Right lobe of liver (tissue), 6 donors: ENCODE measurements at regions not wholly inside any gene's neighbourhood (a gene's known extent, or its start where the extent isn't known, plus 50 kb on each side); places are given as distances from the start of the nearest gene placed in this dataset.

Experiments used
- ATAC-seq, 4 donors: fragments of 200-7000 bp; cut with Tn5 transposase; one replicate each; pipeline ENCODE4 v1.9.1; 2020; ENCODE audit warnings: mild to moderate bottlenecking in 4 of 4, moderate library complexity in 4 of 4
- DNase-seq, 3 donors: peaks; one replicate each; pipeline ENCODE4 v3.0.0-alpha.2; 2020
- H3K27ac ChIP-seq, 3 donors: fragments of 200-600 bp; one replicate each; pipeline ENCODE4 v1.8.0; 2022
- H3K27me3 ChIP-seq, 2 donors: fragments of 200-600 bp; one replicate each; pipeline ENCODE4 v1.8.0; 2022
- H3K36me3 ChIP-seq, 4 donors: fragments of 200-600 bp; sonication (generic) in 1 of 4; one replicate each; pipeline versions ENCODE4 v1.5.1 to v1.8.0; 2017 to 2022; ENCODE audit warnings: control low read depth in 1 of 4
- H3K4me1 ChIP-seq, 4 donors: fragments of 200-600 bp; sonication (generic) in 1 of 4; one replicate each; pipeline versions ENCODE4 v1.5.1 to v1.8.0; 2017 to 2022; ENCODE audit warnings: control low read depth in 1 of 4
- H3K4me3 ChIP-seq, 3 donors: fragments of 200-600 bp; one replicate each; pipeline ENCODE4 v1.8.0; 2022
- H3K9me3 ChIP-seq, 4 donors: fragments of 200-600 bp; sonication (generic) in 1 of 4; one replicate each; pipeline versions ENCODE4 v1.5.1 to v1.8.0; 2017 to 2022; ENCODE audit warnings: control low read depth in 1 of 4
- POLR2A ChIP-seq: fragments of 450-650 bp; IDR thresholded peaks from one replicate; pipeline ENCODE4 v1.6.1; 2017; ENCODE audit warnings: antibody characterized with exemption, mild to moderate bottlenecking
- WGBS: methylation state at CpG from one replicate; pipeline ENCODE4 v1.1.6; 2018; ENCODE audit warnings: low coverage, low lambda C conversion rate; ENCODE audit not compliant: insufficient coverage; ENCODE audit errors: missing lambda C conversion rate; 5-methylcytosine and 5-hydroxymethylcytosine counted together
- intact Hi-C, 2 donors: fragments of 100-400 bp; cut with DNase I; formaldehyde crosslinking; loops; one replicate each; pipeline versions ENCODE4 v1.11.2 to v1.14.1; 2022
- TF ChIP-seq, protein P1 (sequence below), 4 donors: fragments of 200-600 bp in 3 of 4; fragments of 450-650 bp in 1 of 4; IDR thresholded peaks; one replicate each; pipeline versions ENCODE4 v1.5.1 to v1.8.0; 2016 to 2022; ENCODE audit warnings: antibody characterized with exemption in 4 of 4, mild to moderate bottlenecking in 2 of 4
- donor health status: DM: no; HTN: yes; CAD: no.
- donor health status: DM: no; HTN: no; CAD: no.
- donor health status: DM: no; HTN: no; CAD: no.
- donor health status: DM: no; HTN: yes; CAD: no.
- donor health status: DM: no; HTN: yes; CAD: no.

DNA sequence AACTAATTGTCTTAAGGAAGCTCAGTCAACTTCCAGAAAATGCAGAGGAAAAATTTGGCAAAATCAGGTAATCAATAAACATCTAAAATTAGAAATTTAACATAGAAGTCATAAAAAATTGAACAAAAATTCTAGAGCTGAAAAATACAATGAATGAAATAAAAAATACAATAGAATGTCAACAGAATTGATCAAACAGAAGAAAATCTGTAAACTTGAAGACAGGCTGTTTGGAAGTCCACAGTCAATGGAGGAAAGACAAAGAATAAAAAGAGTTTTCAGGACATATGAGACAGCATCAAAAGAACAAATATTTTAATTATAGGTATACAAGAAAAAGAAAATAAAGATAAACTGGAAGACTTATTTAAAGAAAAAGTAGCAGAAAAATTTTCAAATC is 469.0 kb downstream of the RWDD3 start:
- DNase-seq (no peak), ATAC-seq (no peak)
- intact Hi-C loops, result no loop called here
- TF ChIP-seq, protein P1, sequence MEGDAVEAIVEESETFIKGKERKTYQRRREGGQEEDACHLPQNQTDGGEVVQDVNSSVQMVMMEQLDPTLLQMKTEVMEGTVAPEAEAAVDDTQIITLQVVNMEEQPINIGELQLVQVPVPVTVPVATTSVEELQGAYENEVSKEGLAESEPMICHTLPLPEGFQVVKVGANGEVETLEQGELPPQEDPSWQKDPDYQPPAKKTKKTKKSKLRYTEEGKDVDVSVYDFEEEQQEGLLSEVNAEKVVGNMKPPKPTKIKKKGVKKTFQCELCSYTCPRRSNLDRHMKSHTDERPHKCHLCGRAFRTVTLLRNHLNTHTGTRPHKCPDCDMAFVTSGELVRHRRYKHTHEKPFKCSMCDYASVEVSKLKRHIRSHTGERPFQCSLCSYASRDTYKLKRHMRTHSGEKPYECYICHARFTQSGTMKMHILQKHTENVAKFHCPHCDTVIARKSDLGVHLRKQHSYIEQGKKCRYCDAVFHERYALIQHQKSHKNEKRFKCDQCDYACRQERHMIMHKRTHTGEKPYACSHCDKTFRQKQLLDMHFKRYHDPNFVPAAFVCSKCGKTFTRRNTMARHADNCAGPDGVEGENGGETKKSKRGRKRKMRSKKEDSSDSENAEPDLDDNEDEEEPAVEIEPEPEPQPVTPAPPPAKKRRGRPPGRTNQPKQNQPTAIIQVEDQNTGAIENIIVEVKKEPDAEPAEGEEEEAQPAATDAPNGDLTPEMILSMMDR (IDR thresholded peaks at IDR 0.05), result no peak
- TF ChIP-seq POLR2A, result no peak
- no peaks in the 10 kb centered on the region for H3K36me3 ChIP-seq
- H3K4me3 ChIP-seq, result no peak overlapping the region
- no peak overlapping the region for H3K27ac ChIP-seq
- H3K9me3 ChIP-seq, result peaks cover 0 to 3% (median 0%) of the 10 kb centered on the region in 4 donors
- no peaks in the 10 kb centered on the region for H3K4me1 ChIP-seq
- no peaks in the 10 kb centered on the region for H3K27me3 ChIP-seq

DNA sequence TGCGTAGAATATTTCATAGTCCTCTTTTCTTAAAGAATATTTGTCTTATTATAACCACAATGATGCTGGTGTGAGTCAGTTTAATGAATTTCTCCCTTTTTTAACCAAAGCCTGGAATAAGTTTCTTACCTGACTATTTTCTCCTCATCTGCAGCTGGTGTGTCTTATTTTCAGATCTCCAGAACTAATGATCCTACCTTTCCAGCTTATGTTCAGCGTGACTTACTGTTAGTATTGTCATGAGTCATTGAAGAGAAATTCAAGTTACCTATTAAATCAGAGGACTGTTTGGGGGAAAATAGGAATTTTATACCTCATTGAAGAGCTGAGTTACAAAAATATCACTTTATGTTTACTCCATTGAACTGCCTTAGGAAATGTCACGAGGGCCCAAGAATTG is 482.1 kb downstream of the RWDD3 start:
- intact Hi-C loops, result no loop called here
- ATAC-seq (no peak), DNase-seq (no peak)
- Histone ChIP-seq H3K4me3 (no peak overlapping the region), H3K27me3 (no peaks in the 10 kb centered on the region), H3K4me1 (no peaks in the 10 kb centered on the region), H3K36me3 (no peaks in the 10 kb centered on the region), H3K27ac (no peak overlapping the region), H3K9me3 (no peaks in the 10 kb centered on the region)
- no peak for TF ChIP-seq POLR2A
- TF ChIP-seq, protein P1 (IDR thresholded peaks at IDR 0.05), result no peak
- WGBS, result 51% methylated on average over 3 of the region's 3 CpGs

DNA sequence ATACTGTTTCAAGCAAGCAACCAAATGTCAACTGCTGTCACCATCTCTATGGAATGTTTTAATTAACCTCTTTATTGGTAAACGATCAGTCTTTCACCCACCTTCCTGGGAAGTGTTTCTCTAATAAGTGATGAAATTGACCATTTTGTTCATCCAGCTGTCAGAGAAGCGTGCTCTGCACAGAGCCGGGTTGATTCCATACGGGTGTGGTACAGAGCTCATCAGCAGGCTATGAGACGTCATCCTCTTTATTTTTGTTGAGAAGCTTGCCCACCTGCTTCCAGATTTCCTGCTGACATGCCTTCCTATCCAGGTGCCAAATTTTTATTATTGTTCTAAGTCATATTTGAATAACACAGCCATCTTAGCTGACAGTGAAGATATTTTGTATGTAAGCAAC is 482.5 kb downstream of the RWDD3 start:
- ATAC-seq (no peak), DNase-seq (no peak)
- H3K4me1 ChIP-seq, result no peaks in the 10 kb centered on the region
- H3K9me3 ChIP-seq, result no peaks in the 10 kb centered on the region
- no peaks in the 10 kb centered on the region for H3K27me3 ChIP-seq
- intact Hi-C loops, result no loop called here
- no peaks in the 10 kb centered on the region for H3K36me3 ChIP-seq
- 65% methylated on average over 5 of the region's 5 CpGs for WGBS
- no peak overlapping the region for H3K27ac ChIP-seq
- no peak overlapping the region for H3K4me3 ChIP-seq
- TF ChIP-seq, protein P1 (IDR thresholded peaks at IDR 0.05), result no peak
- TF ChIP-seq POLR2A, result no peak

DNA sequence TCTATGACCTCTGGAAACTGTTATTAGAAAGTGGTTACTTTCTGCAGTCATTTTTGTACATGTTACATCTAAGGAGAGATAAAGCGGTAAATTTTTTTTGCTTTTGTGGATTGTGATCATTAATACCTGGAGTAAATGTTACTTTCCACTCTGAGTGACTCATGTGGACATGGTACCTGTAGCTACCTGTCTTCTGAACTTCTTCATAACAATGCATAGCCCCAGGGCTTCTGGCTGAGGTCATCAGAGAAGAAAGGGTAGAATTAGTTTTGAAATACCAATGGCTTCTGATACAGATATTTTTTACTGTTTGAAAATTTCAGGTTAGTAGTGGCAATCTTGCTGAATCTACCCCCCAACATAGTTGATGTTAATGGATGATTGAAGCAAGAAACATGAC is 489.3 kb downstream of the RWDD3 start:
- intact Hi-C loops, result no loop called here
- no peaks in the 10 kb centered on the region for H3K4me1 ChIP-seq
- 79% methylated on average over 1 of the region's 1 CpG for WGBS
- H3K27ac ChIP-seq, result no peak overlapping the region
- TF ChIP-seq, protein P1 (IDR thresholded peaks at IDR 0.05), result no peak
- no peak for TF ChIP-seq POLR2A
- no peaks in the 10 kb centered on the region for H3K36me3 ChIP-seq
- no peaks in the 10 kb centered on the region for H3K27me3 ChIP-seq
- H3K9me3 ChIP-seq, result no peaks in the 10 kb centered on the region
- no peak overlapping the region for H3K4me3 ChIP-seq
- ATAC-seq, result no peak
- no peak for DNase-seq

DNA sequence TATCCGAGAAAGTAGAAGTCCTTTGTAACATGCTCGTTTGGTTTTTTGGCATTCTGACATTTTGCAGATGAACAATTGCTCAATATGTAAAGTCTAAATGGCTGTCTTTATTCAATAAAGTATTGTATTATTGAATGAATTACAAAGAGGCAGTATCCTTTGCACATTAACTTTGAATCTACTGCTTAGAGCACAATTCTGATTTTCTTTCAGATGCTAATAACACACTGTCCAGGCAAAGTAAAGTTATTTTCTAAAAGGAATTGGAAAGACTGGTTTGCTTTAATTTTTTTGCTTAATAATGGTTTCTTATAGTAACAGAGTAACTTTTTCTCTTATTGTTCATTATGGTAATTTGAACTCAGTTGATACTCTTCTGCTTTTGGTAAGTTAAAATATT is 494.8 kb downstream of the RWDD3 start:
- no peak for ATAC-seq
- 80% methylated on average over 2 of the region's 2 CpGs for WGBS

More for the DNA sequence above, 494.8 kb downstream of the RWDD3 start:
- H3K4me1 ChIP-seq, result no peaks in the 10 kb centered on the region
- no peak overlapping the region for H3K27ac ChIP-seq
- H3K9me3 ChIP-seq, result no peaks in the 10 kb centered on the region
- no peak overlapping the region for H3K4me3 ChIP-seq
- no peaks in the 10 kb centered on the region for H3K27me3 ChIP-seq
- TF ChIP-seq, protein P1 (IDR thresholded peaks at IDR 0.05), result no peak
- no peak for TF ChIP-seq POLR2A
- H3K36me3 ChIP-seq, result no peaks in the 10 kb centered on the region
- intact Hi-C loops, result no loop called here
- DNase-seq, result no peak
